Glomerular visceral epithelial cell (primary cell): ENCODE measurements at regions not wholly inside any gene's neighbourhood (a gene's known extent, or its start where the extent isn't known, plus 50 kb on each side); places are given as distances from the start of the nearest gene placed in this dataset.
"Not testable (repeated sequence)": the region's sequence is repeated elsewhere in the genome, so short reads cannot be mapped to it uniquely, and the experiment has no call there.

ENCODE experiments used
- DNase-seq: peaks from one replicate; pipeline ENCODE4 v3.0.0-alpha.2; 2016; ENCODE audit errors: extremely low spot score

DNA sequence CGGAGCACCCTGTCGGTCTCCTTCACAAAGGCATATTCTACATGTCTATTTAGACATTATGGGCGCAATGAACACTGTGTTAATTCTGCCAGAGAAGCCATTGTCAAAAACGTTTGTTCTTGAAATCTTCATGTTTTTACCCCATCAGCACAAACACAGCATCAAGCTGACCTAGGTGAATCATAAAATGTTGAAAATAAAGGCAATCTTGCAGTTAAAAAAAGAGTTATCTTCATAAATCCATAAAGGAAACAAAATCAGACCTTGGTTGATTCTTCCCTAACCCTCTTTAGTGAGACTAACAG is 154.9 kb downstream of the DIO2 start:
- DNase-seq, result no peak

DNA sequence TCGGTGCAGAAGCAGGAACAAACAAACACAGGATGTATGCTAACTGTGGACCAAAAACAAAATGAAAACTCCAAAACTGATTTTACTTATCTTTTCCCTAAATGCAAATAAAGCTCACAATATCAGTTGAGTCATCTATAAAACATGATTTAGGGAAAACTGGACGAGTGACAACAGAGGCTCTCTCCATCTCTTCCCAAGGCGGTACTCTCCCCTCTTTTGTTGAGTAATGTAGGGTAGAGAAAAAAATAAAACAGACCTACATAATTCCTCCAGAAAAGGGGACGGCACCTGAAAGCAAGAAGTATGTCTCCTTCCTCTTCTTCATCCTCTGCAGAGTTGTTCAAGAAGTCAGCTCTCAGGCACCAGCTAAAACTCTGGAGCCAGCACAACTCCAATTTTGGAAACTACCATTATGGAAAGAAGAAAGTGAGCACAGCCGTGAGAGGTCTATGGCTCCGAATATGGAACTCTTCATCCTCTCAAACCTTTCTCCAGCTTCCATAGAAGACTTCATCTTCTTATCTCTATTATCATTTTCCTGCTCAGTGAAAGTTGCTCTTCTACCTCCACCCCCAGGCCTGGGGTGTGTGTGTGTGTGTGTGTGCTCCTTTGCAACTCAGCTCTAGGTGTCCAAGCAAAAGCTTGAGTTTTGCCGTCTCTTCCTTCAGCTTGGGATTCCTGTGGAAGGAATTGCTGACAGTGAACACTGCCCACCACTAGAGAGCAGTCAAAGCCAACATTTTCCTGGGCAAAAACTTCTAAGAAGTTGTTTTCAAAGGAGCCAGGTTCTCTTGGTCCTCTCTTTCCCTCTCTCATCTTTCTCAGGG is 155.4 kb downstream of the DIO2 start:
- DNase-seq, result peak; percentile 56

DNA sequence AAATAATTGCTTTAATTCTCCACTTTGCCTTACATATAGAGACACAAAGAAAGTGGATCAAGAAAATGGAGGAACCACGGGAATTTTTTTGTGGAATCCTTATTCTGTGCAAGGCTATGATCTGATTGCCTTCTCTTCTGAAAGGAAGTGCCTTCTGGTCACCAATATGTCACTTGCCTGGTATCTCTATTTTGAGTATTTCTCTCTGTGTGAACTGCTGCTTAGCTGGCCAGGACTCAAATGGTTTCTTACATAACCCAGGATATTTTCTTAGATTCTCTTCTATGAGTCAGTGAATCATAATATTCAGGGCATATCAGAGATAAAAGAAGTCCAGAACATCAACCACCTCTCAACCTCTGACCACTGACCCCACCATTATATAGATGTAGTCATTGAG is 156.1 kb downstream of the DIO2 start:
- DNase-seq, result no peak

DNA sequence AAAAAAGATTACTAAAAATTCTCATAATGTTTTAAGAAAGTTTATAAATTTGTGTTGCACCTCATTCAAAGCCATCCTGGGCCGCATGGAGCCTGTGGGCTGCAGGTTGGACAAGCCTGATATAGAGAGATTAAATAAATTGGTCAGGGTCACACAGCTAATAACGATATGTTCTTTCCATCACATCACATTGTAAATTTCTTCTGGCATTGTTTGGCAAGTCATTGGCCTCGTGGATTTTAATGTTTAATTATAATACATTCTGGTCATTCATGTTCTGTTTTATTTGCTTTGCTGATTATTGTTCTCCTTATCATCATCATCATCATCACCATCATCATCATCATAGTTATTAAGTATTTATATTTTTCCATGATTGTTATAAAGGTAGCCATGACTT is 157.3 kb downstream of the DIO2 start:
- DNase-seq, result no peak

DNA sequence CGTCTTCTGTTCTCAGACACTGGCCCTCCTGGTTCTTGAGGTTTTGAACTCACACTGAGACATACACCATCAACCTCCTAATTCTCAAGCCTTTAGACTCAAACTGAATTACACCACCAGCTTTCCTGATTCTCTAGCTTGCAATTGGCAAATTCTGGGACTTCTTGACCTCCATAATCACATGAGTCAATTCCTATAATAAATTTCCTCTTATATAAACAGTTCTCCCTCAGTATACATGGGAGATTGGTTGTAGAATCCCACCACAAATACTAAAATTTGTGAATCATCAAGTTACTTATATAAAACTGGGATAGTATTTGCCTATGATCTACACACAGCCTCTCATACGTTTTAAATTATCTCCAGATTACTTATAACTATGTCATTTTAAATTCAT is 162.2 kb downstream of the DIO2 start:
- no peak for DNase-seq

DNA sequence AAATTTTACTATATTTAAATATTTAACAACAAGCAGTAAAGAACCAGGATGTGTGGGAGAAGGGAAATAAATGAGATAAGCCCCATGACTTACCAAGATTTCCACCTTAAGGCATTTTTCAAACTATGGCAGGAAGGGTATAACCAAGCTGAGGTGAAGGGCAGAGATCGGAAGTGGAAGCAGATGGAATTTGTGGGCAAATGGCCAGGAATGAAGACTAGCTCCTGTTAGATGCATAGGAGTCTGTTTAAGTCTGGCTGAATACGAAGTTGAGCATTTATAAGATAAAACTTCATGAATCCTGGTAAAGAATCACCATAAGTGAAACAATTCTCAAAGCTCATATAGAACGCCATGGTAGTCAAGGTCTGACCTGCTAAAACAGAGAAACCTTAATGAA is 163.5 kb downstream of the DIO2 start:
- no peak for DNase-seq

DNA sequence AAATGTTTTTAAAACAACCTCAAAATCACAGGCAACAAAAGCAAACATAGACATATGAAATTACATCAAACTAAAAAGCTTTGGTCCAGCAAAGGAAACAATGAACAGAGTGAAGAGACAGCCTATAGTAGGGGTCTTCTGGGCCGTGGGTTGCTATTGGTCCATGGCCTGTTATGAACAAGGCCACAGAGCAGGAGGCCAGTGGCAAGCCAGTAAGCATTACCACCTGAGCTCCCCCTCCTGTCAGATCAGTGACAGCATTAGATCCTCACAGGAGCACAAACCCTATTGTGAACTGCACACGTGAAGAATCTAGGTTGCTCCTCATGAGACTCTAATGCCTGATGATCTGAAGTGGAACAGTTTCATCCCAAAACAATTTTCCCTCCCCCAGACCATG is 174.0 kb downstream of the DIO2 start:
- no peak for DNase-seq

DNA sequence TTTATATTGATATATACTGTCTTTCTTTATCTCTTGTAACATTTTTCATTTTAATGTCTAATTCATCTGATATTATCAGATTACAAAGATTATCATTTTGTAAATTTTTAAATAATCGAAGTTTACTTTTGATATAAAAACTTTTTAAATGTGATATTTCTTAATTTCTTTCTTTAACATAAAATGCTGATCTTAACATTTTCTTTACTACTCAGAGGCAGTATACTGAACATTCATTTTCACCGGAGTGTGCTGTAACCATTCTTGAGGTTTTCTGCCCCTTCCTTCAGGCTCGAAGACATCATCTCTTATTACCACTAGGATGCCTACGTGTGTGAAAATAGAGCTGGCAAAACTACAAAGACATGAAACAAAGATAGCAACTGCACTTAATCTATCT is 186.9 kb downstream of the DIO2 start:
- DNase-seq, result no peak

DNA sequence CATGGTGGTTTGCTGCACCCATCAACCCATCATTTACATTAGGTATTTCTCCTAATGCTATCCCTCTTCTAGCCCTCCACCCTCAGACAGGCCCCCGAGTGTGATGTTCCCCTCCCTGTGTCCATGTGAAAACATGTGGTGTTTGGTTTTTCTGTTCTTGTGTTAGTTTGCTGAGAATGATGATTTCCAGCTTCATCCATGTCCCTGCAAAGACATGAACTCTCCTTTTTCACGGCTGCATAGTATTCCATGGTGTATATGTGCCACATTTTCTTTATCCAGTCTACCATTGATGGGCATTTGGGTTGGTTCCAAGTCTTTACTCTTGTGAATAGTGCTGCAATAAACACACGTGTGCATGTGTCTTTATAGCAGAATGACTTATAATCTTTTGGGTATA is 192.8 kb downstream of the DIO2 start:
- DNase-seq, result not testable (repeated sequence)

DNA sequence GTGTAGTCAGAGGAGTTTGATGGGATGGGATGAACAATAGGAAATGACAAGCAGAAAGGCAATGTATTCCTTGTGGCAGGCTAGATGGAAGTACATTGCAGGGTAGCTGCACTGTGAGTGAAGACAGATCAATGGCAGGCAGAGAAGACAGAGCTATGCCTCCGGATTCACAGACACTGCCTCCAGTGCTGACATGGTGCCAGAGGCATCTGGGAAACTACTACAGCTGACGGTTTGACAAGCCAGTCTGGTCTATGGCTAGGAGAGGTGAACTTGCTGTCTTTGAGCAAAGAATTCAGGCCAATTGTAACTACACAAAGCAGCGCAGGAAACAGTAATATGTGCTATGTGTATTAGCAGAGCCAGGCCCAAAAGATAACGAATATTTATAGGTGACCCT is 193.5 kb downstream of the DIO2 start:
- DNase-seq, result no peak

DNA sequence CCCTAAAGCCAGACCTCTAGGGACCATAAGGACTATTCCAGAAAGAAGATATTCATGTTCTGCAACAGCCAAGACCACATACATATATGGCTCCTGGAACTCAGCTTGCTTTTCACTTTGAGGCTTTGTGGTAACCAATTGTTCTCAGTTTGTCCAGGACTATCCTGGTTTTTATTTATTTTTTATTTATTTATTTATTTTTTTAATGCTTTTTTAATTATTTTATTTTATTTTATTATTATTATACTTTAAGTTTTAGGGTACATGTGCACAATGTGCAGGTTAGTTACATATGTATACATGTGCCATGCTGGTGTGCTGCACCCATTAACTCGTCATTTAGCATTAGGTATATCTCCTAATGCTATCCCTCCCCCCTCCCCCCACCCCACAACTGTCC is 201.1 kb downstream of the DIO2 start:
- not testable (repeated sequence) for DNase-seq

DNA sequence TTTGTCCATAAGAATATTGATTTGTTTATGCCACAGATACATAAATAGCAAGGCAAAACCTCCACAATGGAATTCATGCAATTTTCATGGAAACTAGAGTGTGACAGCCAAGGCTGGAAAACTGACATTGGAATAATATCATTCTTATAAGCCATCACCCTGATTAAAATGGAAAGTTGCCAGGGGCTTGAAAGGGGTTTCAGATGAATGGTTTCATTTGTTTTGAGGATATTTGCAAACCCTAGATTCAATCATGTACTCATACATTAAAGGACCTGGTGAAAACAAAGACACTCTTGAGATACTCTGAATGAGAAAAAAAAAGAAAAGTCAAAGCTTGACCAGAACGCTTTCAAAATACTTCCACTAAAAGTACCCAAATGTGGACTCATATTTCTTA is 205.7 kb downstream of the DIO2 start:
- no peak for DNase-seq

DNA sequence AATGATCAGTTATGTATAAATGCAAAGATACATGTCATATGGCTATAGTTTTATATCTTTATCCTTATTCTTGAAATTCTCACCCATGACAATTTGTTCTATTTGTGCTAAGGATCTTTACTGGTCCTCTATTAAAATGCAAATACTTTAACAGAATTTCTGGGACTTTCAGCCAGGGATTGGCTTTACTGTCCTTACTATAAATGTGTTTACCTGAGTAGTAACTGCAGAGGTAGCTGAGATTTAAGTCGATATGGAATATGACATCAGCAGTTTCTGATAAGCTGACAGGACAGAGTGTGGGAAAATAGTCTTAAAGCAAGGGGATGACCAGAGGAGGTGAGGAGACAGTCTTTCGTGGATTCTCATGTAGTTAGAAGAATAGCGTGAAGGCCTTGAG is 206.4 kb downstream of the DIO2 start:
- no peak for DNase-seq

DNA sequence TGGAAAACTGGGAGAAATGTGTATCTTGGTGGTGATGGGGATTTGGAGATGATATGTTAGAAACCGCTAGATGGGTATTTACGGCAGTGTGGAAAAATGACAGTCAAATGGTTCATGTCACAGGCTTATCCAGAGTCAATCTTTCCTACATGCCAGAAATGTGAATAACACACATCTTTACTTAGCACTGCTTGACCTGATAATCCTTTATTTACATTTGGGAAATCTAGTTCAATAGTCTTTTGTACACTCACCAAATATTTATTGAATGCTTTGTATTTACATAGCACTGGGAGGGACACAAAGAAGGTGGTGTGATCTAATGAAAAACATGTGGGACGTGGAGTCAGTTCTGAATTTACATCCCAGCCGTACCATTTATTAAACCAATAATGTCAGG is 208.2 kb downstream of the DIO2 start:
- no peak for DNase-seq

DNA sequence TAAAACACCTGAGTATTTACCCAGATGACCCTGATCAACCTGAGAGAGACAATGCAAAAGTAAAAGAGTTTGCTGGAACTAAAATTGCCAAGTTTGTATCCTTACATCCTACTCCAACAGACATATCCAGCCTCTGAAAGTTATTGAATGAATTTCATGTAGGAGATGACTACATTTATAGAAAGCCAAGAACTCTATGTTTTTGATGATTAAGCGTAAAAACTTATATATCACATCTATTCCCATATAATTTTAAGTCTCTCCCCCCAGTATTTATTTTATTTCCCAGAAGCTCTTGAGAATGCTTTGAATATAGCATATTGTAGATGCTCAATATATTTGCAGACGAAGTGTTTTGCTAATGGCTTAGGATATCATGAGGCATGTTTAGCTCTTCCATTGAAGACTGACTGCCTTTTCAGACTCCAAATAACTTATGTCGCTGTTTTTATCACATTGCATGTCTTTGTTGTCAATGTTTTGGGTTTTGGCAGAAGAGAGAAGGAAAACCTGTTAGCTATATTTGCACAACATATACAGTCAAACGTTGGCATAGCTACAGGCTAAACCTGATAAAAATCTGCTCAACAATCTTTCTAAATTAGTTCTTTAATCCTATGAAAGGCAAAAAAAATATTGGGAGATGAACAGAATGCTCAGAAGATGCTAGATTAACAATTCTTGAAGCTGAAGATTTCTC is 213.6 kb downstream of the DIO2 start:
- no peak for DNase-seq

DNA sequence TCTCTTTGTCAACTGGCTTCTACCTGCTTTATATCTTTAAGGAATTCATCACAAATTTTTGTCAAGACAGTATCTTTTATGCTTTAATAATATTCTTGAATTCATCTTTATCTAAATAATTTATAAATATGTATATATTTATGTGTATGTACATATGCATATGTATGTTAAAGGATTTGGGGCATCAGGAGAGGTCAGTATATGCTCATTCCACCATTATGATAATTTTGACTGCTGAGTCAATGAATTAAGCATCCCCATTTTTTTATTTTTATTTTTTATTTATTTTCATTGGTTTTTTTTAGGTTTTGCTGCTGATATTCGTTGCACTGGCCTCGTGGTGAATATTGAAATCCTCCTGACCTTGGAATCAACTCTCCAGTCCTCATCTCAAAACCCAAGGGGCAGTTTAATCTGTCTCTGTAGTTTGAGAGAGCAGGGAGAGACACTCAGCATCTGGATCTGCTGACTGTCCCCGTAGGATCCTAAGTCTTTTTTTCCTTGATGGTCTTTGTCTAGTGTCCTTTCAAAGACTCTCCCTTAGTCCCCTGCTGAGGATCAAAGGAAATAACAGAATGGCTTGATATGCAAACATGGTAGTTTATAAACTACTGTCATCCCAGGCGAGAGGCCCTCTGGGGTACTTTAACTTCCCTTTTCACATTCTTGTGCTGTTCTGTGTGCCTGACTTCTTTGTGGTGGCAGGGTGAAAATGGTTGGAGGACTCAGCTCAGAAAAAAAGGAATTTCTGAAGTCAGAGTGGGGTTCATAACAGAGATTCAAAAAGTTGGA is 218.7 kb downstream of the DIO2 start:
- DNase-seq, result no peak

DNA sequence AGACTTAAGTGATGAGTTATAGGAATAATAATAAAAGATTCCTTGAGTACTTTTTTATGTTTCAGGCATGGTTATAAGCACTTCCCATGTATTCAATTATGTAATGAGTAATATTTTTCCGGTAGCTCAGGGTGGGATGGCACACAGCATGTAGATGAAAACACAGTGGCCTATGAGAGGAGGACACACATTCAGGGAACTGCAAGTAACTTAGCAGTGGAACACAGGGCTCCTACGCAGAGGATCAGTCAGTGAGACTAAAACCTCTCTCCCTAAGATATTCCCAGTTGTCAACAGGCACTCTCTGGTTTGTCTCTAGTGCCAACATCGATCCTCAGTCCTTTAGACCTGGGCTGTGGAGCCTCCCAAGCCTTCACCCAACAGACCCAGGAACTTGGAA is 219.4 kb downstream of the DIO2 start:
- no peak for DNase-seq

DNA sequence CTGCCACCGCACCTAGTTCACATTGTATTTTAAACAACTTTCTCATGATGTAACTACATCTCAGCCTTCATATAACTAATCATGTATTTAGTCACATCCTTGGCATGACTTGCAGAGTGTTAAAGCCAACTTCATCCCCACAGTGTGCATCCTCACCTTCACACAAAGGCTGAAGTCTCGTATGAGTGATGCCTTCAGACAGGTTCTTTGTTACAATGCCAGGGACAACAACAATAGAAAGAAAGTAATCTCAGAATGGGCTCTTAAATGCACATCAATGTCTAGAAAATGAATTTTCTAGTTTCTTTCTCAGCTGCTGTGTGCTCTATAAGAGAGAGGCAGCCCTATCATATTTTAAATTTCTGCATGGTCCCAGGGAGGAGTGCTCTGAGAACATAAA is 221.3 kb downstream of the DIO2 start:
- no peak for DNase-seq

DNA sequence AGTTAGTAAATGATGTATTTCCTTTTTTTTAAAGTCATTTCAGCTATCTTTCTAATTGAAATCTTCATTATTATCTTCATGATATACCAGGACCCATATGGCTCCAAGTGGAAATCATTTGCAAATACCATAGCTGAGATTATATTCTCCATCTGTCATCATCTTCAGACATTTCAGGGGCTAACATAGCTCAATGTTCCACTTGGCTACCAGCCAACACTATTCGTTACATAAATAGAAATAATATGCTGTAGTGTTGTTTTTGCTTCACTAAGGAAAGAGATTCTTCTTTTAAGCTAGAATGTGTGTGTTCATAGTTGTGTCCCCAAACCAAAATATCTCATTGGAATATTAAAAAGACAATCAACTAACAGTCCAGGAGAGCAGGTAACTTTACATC is 225.1 kb downstream of the DIO2 start:
- no peak for DNase-seq

DNA sequence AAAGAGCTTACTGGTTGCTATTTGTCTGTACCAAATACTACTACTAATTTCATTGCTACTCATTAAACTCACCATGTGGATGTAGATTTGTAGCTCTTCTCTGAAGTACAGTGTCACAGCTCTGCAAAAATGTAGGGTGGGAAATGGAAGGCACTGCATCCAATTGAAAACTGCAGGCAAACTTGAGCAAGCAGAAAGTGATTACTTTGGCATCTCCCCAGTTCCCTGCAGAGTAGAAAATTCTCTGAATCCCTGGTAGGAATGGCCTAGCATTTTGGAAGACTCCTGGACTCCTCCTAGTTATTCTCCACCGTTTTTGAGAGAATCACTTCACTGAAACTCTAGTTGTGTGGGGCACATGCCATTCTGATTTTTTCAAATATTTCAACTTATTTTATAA is 239.1 kb downstream of the DIO2 start:
- no peak for DNase-seq

DNA sequence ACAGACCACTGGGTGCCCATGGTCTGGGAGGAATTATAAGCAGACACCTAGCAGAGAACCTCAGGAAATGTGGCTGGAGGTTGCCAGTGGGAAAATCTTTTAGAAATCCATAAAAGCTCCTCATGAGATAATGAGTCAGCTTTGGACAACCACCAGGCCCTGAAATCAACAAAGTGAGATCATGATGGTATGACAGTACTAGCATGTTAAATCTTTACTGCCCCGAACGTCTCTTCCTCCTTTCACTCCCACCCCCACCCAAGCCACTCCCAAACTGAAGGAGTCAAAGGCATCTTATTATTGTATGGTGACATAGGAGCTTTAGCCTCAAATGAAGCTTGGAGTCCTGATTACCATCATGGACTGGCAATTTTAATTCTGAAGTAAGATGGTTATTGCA is 240.0 kb downstream of the DIO2 start:
- DNase-seq, result peak; percentile 45

DNA sequence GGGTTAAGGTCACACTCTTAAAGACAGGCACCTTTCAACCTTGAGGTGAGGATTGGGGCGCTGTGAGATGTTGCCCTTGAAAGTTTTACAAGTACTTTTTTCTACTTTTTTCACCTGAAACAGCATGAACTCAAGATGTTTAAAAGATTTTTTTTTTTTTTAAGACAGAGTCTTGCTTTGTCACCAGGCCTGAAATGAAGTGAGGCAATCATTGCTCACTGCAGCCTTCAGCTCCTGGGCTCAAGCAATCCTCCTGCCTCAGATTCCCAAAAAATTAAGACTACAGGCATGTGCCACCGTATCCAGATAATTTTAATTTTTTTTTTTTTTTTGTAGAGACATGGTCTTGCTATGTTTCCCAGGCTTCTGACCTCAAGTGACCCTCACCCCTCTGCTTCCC is 243.9 kb downstream of the DIO2 start:
- DNase-seq, result no peak

DNA sequence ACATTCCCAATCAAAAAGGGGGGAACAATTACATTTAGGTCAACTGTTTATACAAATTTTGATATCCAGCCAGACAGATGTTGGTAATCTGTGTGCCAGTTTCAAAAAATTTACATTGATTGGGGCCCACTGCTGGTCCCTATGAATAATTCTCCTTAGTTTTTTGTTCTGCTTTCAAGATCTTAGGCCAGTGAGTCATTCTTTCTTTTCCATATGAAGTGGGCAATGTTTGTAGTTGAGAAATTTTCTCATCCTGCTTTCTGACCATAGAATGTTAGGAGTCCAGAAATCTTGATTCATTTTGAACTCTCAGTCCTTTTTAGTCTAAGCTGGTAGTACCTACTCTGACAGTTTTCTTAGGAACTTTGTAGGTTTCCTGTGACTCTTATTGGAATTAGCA is 244.3 kb downstream of the DIO2 start:
- DNase-seq, result no peak
